22Rv1 (cell line): ENCODE measurements at regions not wholly inside any gene's neighbourhood (a gene's known extent, or its start where the extent isn't known, plus 50 kb on each side); places are given as distances from the start of the nearest gene placed in this dataset.

Source experiments
- ZFX ChIP-seq: fragments of 450-650 bp; IDR thresholded peaks from 2 replicates; pipeline ENCODE4 v1.6.1; 2017; ENCODE audit warnings: antibody characterized with exemption, borderline replicate concordance
- TF ChIP-seq, protein P1 (sequence below): fragments of 450-650 bp; IDR thresholded peaks from 2 replicates; pipeline ENCODE4 v1.5.1; 2017; ENCODE audit warnings: mild to moderate bottlenecking

DNA sequence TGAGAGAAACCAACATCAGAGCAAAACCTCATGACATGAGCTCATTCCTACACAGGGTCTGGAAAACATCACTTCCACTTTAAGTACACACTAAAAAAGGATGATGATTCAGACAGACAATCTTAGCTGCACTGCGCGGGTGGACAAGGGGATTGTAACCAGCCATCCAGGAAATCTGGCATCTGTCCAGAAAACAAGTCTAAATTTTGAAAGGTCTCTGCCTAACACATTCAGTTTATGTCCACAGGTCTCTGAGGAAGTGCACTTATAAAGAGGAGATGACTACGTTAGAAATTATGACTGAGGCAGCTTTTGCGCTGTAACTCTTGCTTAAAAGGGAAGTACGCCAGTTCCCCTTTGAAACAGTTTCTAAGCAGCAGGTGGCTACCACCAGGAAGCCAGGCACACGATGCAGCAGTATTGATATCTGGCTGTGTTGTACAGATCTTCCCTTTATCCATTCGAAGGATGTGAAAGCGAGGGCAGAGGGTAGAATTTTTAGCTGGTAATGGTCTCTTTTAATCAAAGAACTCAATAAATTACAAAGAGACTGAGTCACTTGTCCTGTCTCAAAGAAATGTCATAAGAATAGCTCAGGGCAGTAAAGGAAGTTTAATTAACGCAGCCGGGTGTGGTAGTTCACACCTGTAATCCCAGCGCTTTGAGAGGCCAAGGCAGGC is 128.0 kb downstream of the SETD4 start:
- TF ChIP-seq, protein P1, sequence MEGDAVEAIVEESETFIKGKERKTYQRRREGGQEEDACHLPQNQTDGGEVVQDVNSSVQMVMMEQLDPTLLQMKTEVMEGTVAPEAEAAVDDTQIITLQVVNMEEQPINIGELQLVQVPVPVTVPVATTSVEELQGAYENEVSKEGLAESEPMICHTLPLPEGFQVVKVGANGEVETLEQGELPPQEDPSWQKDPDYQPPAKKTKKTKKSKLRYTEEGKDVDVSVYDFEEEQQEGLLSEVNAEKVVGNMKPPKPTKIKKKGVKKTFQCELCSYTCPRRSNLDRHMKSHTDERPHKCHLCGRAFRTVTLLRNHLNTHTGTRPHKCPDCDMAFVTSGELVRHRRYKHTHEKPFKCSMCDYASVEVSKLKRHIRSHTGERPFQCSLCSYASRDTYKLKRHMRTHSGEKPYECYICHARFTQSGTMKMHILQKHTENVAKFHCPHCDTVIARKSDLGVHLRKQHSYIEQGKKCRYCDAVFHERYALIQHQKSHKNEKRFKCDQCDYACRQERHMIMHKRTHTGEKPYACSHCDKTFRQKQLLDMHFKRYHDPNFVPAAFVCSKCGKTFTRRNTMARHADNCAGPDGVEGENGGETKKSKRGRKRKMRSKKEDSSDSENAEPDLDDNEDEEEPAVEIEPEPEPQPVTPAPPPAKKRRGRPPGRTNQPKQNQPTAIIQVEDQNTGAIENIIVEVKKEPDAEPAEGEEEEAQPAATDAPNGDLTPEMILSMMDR: no peak
- TF ChIP-seq ZFX: no peak
